Stimulated activated memory B cell treated with anti-CD40 and anti-IgM and Interleukin-4, amounts not matched to agents 10 μg/mL and 1 μg/mL and 100 μg/mL, for 72 hours (primary cell): ENCODE measurements at regions not wholly inside any gene's neighbourhood (a gene's known extent, or its start where the extent isn't known, plus 50 kb on each side); places are given as distances from the start of the nearest gene placed in this dataset.

Source experiments
- ATAC-seq: fragments of 150-1000 bp; cut with Tn5 transposase; 2 replicates; pipeline ENCODE4 v1.10.0; 2021
- H3K27ac Mint-ChIP-seq: one replicate; pipeline ENCODE4 v1.8.0; 2022; ENCODE audit warnings: mild to moderate bottlenecking, mixed read lengths
- H3K27me3 Mint-ChIP-seq: one replicate; pipeline ENCODE4 v1.8.0; 2022; ENCODE audit warnings: mixed read lengths
- H3K36me3 Mint-ChIP-seq: one replicate; pipeline ENCODE4 v1.8.0; 2022; ENCODE audit warnings: mixed read lengths
- H3K4me1 Mint-ChIP-seq: one replicate; pipeline ENCODE4 v1.8.0; 2022; ENCODE audit warnings: mixed read lengths
- H3K4me3 Mint-ChIP-seq: one replicate; pipeline ENCODE4 v1.8.0; 2022; ENCODE audit warnings: mild to moderate bottlenecking, moderate library complexity, mixed read lengths
- H3K9me3 Mint-ChIP-seq: one replicate; pipeline ENCODE4 v1.8.0; 2022; ENCODE audit warnings: mixed read lengths

- H3K27me3 Mint-ChIP-seq = no peaks in the 10 kb centered on the region
- H3K27ac Mint-ChIP-seq = no peak overlapping the region
- H3K4me1 Mint-ChIP-seq = no peaks in the 10 kb centered on the region
- ATAC-seq = no peak
- no peak overlapping the region for H3K4me3 Mint-ChIP-seq
- H3K9me3 Mint-ChIP-seq = no peaks in the 10 kb centered on the region
- no peaks in the 10 kb centered on the region for H3K36me3 Mint-ChIP-seq
These were observed 50.4 kb upstream of the KDR start for GRCh38 chr4:55175779-55176231.

- no peak overlapping the region for H3K4me3 Mint-ChIP-seq
- no peaks in the 10 kb centered on the region for H3K9me3 Mint-ChIP-seq
- ATAC-seq = no peak
- no peak overlapping the region for H3K27ac Mint-ChIP-seq
- H3K36me3 Mint-ChIP-seq = no peaks in the 10 kb centered on the region
- H3K4me1 Mint-ChIP-seq = no peaks in the 10 kb centered on the region
- H3K27me3 Mint-ChIP-seq = no peaks in the 10 kb centered on the region
These were observed 51.1 kb upstream of the KDR start for GRCh38 chr4:55176497-55176896.

- Mint-ChIP-seq H3K4me1 (no peaks in the 10 kb centered on the region), H3K27me3 (no peaks in the 10 kb centered on the region), H3K4me3 (no peak overlapping the region)
These were observed 52.1 kb upstream of the KDR start for GRCh38 chr4:55177461-55177860.

GRCh38 chr4:55178226-55179005 lies 53.0 kb upstream of the KDR start:
- Mint-ChIP-seq H3K36me3 (no peaks in the 10 kb centered on the region), H3K27ac (no peak overlapping the region), H3K4me1 (no peaks in the 10 kb centered on the region), H3K4me3 (no peak overlapping the region), H3K9me3 (no peaks in the 10 kb centered on the region), H3K27me3 (no peaks in the 10 kb centered on the region)
- no peak for ATAC-seq

More at GRCh38 chr4:55177461-55177860, 52.1 kb upstream of the KDR start:
- ATAC-seq = peak; percentile 44
- Mint-ChIP-seq H3K27ac (no peak overlapping the region), H3K9me3 (no peaks in the 10 kb centered on the region), H3K36me3 (no peaks in the 10 kb centered on the region)

GRCh38 chr4:55181010-55182005 lies 55.9 kb upstream of the KDR start:
- Mint-ChIP-seq H3K27ac (no peak overlapping the region), H3K36me3 (no peaks in the 10 kb centered on the region), H3K4me1 (no peaks in the 10 kb centered on the region), H3K4me3 (no peak overlapping the region), H3K27me3 (peaks cover 7% of the 10 kb centered on the region), H3K9me3 (no peaks in the 10 kb centered on the region)
- no peak for ATAC-seq

- no peak overlapping the region for H3K4me3 Mint-ChIP-seq
- H3K9me3 Mint-ChIP-seq = no peaks in the 10 kb centered on the region
- H3K36me3 Mint-ChIP-seq = no peaks in the 10 kb centered on the region
- H3K27me3 Mint-ChIP-seq = peaks cover 12% of the 10 kb centered on the region
- H3K27ac Mint-ChIP-seq = no peak overlapping the region
- no peaks in the 10 kb centered on the region for H3K4me1 Mint-ChIP-seq
- no peak for ATAC-seq
These were observed 58.7 kb upstream of the KDR start for GRCh38 chr4:55183926-55184599.

GRCh38 chr4:55184600-55185523 lies 59.5 kb upstream of the KDR start:
- H3K9me3 Mint-ChIP-seq = no peaks in the 10 kb centered on the region
- H3K36me3 Mint-ChIP-seq = no peaks in the 10 kb centered on the region
- ATAC-seq = peak; percentile 48
- H3K4me3 Mint-ChIP-seq = no peak overlapping the region
- H3K27me3 Mint-ChIP-seq = peaks cover 12% of the 10 kb centered on the region
- no peaks in the 10 kb centered on the region for H3K4me1 Mint-ChIP-seq
- no peak overlapping the region for H3K27ac Mint-ChIP-seq

- ATAC-seq = no peak
- peaks cover 3% of the 10 kb centered on the region for H3K9me3 Mint-ChIP-seq
- H3K4me3 Mint-ChIP-seq = no peak overlapping the region
- H3K27ac Mint-ChIP-seq = no peak overlapping the region
- peaks cover 12% of the 10 kb centered on the region for H3K27me3 Mint-ChIP-seq
- no peaks in the 10 kb centered on the region for H3K36me3 Mint-ChIP-seq
- H3K4me1 Mint-ChIP-seq = no peaks in the 10 kb centered on the region
These were observed 60.7 kb upstream of the KDR start for GRCh38 chr4:55186123-55186522.

- Mint-ChIP-seq H3K4me3 (no peak overlapping the region), H3K4me1 (no peaks in the 10 kb centered on the region), H3K9me3 (peaks cover 3% of the 10 kb centered on the region), H3K36me3 (no peaks in the 10 kb centered on the region), H3K27me3 (peaks cover 12% of the 10 kb centered on the region), H3K27ac (no peak overlapping the region)
- ATAC-seq = no peak
These were observed 61.3 kb upstream of the KDR start for GRCh38 chr4:55186700-55187099.

GRCh38 chr4:55214172-55214571 lies 88.8 kb upstream of the KDR start:
- no peak overlapping the region for H3K27ac Mint-ChIP-seq
- ATAC-seq = no peak
- H3K4me1 Mint-ChIP-seq = no peaks in the 10 kb centered on the region

GRCh38 chr4:55215087-55215486 lies 89.7 kb upstream of the KDR start:
- Mint-ChIP-seq H3K9me3 (peaks cover 2% of the 10 kb centered on the region), H3K36me3 (no peaks in the 10 kb centered on the region)
- ATAC-seq = no peak

More at GRCh38 chr4:55214172-55214571, 88.8 kb upstream of the KDR start:
- no peaks in the 10 kb centered on the region for H3K27me3 Mint-ChIP-seq
- H3K9me3 Mint-ChIP-seq = peaks cover 2% of the 10 kb centered on the region
- H3K4me3 Mint-ChIP-seq = no peak overlapping the region
- H3K36me3 Mint-ChIP-seq = no peaks in the 10 kb centered on the region

GRCh38 chr4:55216863-55217635 lies 91.7 kb upstream of the KDR start:
- no peaks in the 10 kb centered on the region for H3K4me1 Mint-ChIP-seq
- no peak for ATAC-seq
- no peak overlapping the region for H3K4me3 Mint-ChIP-seq
- no peaks in the 10 kb centered on the region for H3K27me3 Mint-ChIP-seq
- no peaks in the 10 kb centered on the region for H3K9me3 Mint-ChIP-seq
- no peak overlapping the region for H3K27ac Mint-ChIP-seq
- no peaks in the 10 kb centered on the region for H3K36me3 Mint-ChIP-seq

More at GRCh38 chr4:55215087-55215486, 89.7 kb upstream of the KDR start:
- Mint-ChIP-seq H3K27me3 (no peaks in the 10 kb centered on the region), H3K4me1 (no peaks in the 10 kb centered on the region), H3K27ac (no peak overlapping the region), H3K4me3 (no peak overlapping the region)

- no peaks in the 10 kb centered on the region for H3K9me3 Mint-ChIP-seq
- no peaks in the 10 kb centered on the region for H3K4me1 Mint-ChIP-seq
- no peak overlapping the region for H3K4me3 Mint-ChIP-seq
- no peaks in the 10 kb centered on the region for H3K27me3 Mint-ChIP-seq
- no peaks in the 10 kb centered on the region for H3K36me3 Mint-ChIP-seq
- no peak for ATAC-seq
- H3K27ac Mint-ChIP-seq = no peak overlapping the region
These were observed 92.6 kb upstream of the KDR start for GRCh38 chr4:55218041-55218440.

- Mint-ChIP-seq H3K27me3 (peaks cover 45% of the 10 kb centered on the region), H3K27ac (no peak overlapping the region), H3K4me1 (no peaks in the 10 kb centered on the region), H3K9me3 (peaks cover 17% of the 10 kb centered on the region), H3K4me3 (no peak overlapping the region), H3K36me3 (peaks cover 7% of the 10 kb centered on the region)
- no peak for ATAC-seq
These were observed 108.2 kb upstream of the SRD5A3 start for GRCh38 chr4:55237839-55238238.
